ENCODE measurements at regions not wholly inside any gene's neighbourhood (a gene's known extent, or its start where the extent isn't known, plus 50 kb on each side); places are given as distances from the start of the nearest gene placed in this dataset.

GRCh38 chr3:55161231-55161630 is 233.4 kb upstream of the LRTM1 start:
- Histone ChIP-seq H3K9me3 (replicated peaks; ENCODE audit: control insufficient read depth, insufficient read depth, low read length) (no peaks in the 10 kb centered on the region), H3K9ac (ENCODE audit: control insufficient read depth, insufficient read depth, low read length) (no peak overlapping the region), H2AFZ (ENCODE audit: control insufficient read depth, low read depth, low read length) (no peak overlapping the region), H3K79me2 (ENCODE audit: control insufficient read depth, insufficient read depth, low read length) (no peaks in the 10 kb centered on the region), H3K4me3 (no peak overlapping the region), H3K27ac (ENCODE audit: control insufficient read depth, insufficient read depth) (no peak overlapping the region), H4K20me1 (ENCODE audit: control insufficient read depth, insufficient read depth) (no peaks in the 10 kb centered on the region), H3K27me3 (replicated peaks in 1 of 2; ENCODE audit: control insufficient read depth in 2 of 2, insufficient read depth in 2 of 2, low read length in 1 of 2) (no peaks in the 10 kb centered on the region), H3K36me3 (ENCODE audit: control insufficient read depth in 2 of 2, insufficient read depth in 2 of 2, low read length in 1 of 2) (no peaks in the 10 kb centered on the region), H3K4me1 (ENCODE audit: control insufficient read depth, insufficient read depth, low read length) (no peaks in the 10 kb centered on the region), H3K4me2 (ENCODE audit: control insufficient read depth, insufficient read depth) (no peak overlapping the region)
- in situ Hi-C loops (cut with MboI), result no loop called here
- CTCF ChIA-PET, result no interaction called here
- SMC1A ChIA-PET (ENCODE audit: uncharacterized antibody, unreplicated experiment), result no interaction called here
- DNase-seq (ENCODE audit: low read depth, low spot score) (no peak), FAIRE-seq (no peak), ATAC-seq (no peak)
- POLR2A ChIA-PET, result no interaction called here
- RAD21 ChIA-PET (ENCODE audit: unreplicated experiment), result no interaction called here
- WGBS (ENCODE audit: insufficient coverage, insufficient replicate concordance, low lambda C conversion rate, missing lambda C conversion rate), result 100% methylated on average over 3 of the region's 3 CpGs
- no peak for TF ChIP-seq RELA (IDR thresholded peaks at IDR 0.05; ENCODE audit: borderline replicate concordance, partially characterized antibody)
- no peak for TF ChIP-seq ZNF24 (IDR thresholded peaks at IDR 0.05)
- no peak for TF ChIP-seq PAX5 (IDR thresholded peaks at IDR 0.05; ENCODE audit: borderline replicate concordance, low read depth, low read length)
- no peak for TF ChIP-seq IRF4 (IDR thresholded peaks at IDR 0.05; ENCODE audit: low read depth, low read length)
- TF ChIP-seq USF1 (IDR thresholded peaks at IDR 0.05; ENCODE audit: borderline replicate concordance, extremely low read length, insufficient read depth, low read depth, low read length), result no peak
- TF ChIP-seq POLR2AphosphoS2 (IDR thresholded peaks at IDR 0.05; ENCODE audit: low read depth, low read length), result no peak
- no peak for TF ChIP-seq CBX5 (IDR thresholded peaks at IDR 0.05; ENCODE audit: low read depth)
- TF ChIP-seq NR2F1 (conservative IDR thresholded peaks at IDR 0.05), result no peak
- TF ChIP-seq BACH1 (IDR thresholded peaks at IDR 0.05; ENCODE audit: borderline replicate concordance), result no peak
- no peak for TF ChIP-seq STAT1 (conservative IDR thresholded peaks at IDR 0.05)
- no peak for TF ChIP-seq JUND (IDR thresholded peaks at IDR 0.05; ENCODE audit: low read depth, low read length)
- no peak for TF ChIP-seq PBX3 (IDR thresholded peaks at IDR 0.05; ENCODE audit: insufficient replicate concordance, low read depth, low read length)
- TF ChIP-seq BCL3 (IDR thresholded peaks at IDR 0.05; ENCODE audit: borderline replicate concordance, insufficient read depth, low read depth, low read length, poor library complexity, severe bottlenecking), result no peak
- no peak for TF ChIP-seq NFXL1 (IDR thresholded peaks at IDR 0.05; ENCODE audit: borderline replicate concordance)
- TF ChIP-seq ELK1 (IDR thresholded peaks at IDR 0.05; ENCODE audit: low read depth, low read length), result no peak
- TF ChIP-seq POU2F2 (IDR thresholded peaks at IDR 0.05; ENCODE audit: borderline replicate concordance, low read depth, low read length), result no peak
- BruUV-seq (replicated peaks), result no TSS peak
- intact Hi-C loops (cut with micrococcal nuclease; ENCODE audit: unreplicated experiment), result no loop called here

Data from GM12878 (cell line).